Activated CD8-positive, alpha-beta memory T cell treated with anti-CD3 and anti-CD28 coated beads for 1 hour (primary cell): ENCODE measurements at regions not wholly inside any gene's neighbourhood (a gene's known extent, or its start where the extent isn't known, plus 50 kb on each side); places are given as distances from the start of the nearest gene placed in this dataset.
"Not testable (repeated sequence)": the region's sequence is repeated elsewhere in the genome, so short reads cannot be mapped to it uniquely, and the experiment has no call there.

Source experiments
- DNase-seq, 2 donors: peaks; one replicate each; pipeline ENCODE4 v3.0.0-alpha.2; 2020; ENCODE audit warnings: low read depth in 1 of 2; ENCODE audit errors: extremely low read depth in 1 of 2

DNA sequence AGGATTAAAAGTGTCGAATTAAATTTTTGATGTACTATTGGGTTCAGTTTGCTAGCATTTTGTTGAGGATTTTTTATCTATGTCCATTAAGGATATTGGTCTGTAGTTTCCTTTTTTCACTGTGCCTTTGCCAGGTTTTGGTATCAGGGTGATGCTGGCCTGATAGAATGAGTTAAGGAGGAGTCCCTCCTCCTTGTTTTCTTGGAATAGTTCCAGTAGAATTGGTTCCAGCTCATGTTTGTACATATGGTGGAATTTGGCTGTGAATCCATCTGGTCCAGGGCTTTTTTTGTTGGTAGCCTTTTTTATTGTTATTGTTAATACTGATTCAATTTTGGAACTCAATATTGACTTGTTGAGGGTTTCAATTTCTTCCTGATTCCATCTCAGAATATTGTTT is 141.8 kb downstream of the SIM1 start:
- DNase-seq: no peak

DNA sequence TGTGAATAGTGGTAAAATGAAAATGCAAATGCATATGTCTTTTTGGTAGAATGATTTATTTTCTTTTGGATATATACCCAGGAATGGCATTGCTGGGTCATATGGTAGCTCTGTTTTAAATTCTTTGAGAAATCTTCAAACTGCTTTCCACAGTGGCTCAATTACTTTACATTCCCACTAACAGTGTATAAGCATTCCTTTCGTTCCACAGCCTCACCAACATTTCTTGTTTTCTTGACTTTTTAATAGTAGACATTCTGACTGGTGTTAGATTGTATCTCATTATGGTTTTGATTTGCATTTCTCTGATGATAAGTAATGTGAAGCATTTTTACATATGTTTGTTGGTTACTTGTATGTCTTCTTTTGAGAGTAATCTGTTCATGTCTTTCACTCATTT is 144.0 kb downstream of the SIM1 start:
- DNase-seq: no peak

DNA sequence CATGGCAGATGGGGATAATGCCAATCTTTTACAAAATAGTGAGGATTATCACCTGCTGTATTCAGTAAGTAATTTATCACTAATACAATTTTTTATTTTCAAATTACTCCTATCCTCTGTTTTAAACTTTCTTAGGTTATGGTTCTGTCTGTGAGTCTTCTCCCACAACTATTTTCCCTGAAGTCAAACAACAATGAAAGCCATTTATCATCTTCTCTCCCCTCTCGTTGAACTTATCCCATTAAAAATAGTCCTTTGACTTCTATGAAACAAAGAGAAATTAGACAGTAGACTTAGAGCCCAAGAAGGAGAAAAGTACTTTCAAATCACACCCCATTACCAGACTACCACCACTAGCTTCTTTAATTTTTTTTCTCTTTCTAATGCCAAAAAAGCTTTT is 147.7 kb downstream of the SIM1 start:
- no peak for DNase-seq

DNA sequence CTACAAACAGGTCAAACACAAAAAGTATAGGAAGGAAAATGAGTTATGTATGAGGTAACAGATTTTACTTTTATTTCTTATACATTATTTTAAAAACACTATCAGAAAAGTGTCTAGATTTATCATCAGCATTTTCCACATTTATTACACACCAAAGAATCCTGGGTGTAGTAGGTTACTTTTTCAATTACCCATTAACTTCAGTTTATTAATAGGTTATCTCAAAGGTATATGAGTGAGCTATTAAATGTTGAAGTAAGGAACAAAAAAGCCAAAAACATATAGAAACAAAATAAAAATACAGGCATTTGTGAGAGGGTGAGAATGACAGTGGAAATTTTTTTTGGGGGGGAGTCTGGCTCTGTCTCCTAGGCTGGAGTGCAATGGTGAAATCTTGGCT is 150.5 kb downstream of the SIM1 start:
- DNase-seq: no peak

DNA sequence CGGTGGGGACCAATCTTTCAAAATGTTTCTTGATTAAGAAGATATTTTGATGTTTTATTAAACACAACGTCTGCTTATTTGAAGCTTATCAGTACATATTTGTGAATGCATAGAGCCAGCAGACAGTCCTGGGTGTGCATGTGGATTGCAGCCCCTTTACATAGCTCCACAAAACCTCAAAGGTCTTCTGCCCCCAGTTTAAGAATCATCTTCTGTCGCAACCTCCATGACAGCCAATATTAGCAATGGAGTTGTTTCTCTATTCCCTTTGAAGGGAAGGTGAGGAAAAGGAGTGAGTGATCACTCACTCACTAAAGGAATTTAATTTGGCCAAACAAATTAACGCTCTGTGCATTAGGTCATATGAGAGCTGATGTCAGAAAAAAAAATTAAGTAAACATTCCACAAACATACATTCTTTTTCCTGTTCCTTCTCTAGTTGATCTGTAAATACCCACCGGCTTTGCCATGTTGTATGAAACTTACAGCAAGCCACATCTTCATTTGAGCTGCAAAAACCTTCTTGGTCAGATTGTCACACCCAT is 152.9 kb downstream of the SIM1 start:
- DNase-seq: no peak

DNA sequence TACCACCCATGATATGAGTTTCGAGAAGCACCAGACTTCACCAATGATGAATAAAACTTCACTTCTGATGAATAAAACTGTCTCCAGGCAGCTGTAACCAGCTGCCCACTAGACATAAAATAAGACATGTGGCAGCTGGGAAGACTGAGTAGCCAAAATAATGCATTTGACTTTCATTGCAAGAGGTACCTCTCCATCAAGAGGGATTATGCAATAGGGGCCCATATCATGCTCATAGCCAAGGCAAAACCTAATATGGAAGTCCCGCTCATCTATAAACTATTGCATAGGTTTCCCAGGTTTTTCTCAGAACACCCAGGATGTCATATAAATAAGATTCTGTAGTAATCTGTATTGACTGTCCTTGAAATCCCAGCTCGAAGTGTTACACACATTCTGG is 155.5 kb downstream of the SIM1 start:
- no peak for DNase-seq

DNA sequence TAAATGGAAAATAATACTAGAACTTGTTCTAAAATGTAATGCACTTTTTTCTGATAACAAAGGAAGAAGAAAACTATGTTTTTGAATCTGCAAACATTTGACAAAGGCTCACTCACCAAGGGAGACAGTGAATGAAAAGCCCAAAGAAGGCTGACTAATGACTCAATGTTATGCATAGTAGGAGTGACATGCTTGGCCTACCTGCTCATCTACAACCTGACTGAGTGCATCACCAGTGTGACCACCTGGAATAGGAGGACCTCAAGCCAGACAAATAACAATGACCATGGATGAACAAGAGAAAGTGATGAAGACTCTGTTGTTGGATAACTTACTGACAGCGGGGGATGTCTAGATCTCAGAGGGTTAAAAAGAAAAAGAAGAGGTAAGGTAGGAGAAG is 157.2 kb downstream of the SIM1 start:
- no peak for DNase-seq

DNA sequence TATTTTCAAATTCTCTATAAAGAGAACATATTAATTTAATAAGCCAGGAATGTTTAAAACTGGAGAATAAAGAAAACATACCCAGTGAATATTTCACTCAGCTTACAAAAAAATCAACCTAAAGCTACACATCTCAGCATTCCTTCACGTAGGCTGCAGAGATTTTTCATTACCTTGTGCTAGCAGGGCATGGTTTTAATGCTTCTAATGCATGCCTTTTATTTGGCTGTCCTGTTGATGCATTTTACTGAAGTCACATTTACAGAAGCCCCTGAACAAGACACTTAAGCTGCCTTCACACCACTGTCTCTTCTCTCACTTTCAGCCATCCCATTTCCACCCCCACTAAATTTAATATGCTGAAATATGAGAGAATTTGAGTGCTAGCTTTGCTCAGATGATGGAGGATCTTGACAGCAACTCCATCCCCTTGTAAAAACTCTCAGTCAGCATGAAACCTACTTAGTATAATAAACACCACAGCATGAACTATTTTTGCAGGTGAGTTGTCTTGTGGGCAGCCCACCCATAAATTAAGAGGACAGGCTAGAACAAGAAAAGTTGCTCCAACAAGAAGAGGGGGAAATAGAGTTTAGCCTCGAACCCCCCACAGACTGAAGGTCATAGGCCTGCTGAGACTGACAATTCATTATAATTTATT is 159.4 kb downstream of the SIM1 start:
- DNase-seq: no peak

DNA sequence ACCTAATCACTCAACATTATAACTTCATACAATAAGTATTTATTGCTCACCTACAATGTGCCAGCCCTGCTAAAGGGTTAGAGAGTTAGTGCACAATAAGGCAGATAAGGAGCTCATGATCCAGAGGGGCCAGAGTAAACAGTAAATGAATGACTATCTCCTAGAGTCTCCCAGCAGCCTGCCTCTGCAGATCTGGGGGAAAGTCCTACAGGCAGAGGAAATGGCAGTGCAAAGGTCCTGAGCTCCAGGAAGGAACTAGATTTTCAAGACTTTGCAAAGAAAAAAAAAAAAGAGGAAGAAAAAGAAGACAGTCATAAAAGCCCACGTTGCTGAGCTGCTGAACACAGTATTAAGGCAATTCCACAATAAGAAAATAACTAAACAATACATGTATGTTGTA is 160.1 kb downstream of the SIM1 start:
- DNase-seq: no peak

DNA sequence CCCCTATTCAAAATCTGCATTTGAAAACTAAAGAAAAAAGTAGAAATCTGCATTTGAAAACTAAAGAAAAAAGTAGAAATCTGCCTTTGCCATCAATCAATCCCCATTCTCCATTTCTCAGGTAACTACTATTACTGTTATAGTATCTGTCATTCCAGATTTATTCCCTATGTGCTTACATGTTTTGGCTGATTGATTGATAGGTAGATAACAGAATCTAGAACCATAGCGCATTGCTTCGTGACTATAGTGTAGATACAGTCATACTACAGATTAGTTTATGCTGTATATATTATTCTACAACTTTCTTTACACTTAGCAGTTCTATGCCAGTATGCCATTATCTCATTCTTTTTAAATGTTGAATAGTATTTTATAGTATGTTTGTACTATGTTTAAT is 163.0 kb downstream of the SIM1 start:
- no peak for DNase-seq

DNA sequence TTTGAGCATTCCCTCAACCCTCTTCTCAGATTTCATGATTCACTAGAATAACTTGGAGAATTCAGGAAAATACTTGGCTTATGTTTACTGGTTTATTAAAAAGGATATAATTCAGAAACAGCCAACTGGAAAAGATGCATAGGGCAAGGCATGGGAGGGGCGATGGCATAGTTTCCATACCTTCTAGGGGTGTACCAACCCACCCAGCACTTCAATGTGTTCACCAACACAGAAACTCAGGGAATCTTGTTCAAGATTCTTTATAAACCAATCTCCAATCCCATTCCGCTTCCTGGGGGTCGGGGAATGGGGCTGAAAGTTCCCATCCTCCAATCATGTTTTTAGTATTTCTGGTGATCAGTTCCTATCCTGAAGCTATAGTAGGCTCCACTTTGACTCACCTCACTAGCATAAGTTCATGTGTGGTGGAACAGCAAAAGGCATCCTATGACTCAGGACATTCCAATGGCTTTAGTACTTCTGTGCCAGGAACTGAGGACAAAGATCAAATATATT is 164.4 kb downstream of the SIM1 start:
- no peak for DNase-seq

DNA sequence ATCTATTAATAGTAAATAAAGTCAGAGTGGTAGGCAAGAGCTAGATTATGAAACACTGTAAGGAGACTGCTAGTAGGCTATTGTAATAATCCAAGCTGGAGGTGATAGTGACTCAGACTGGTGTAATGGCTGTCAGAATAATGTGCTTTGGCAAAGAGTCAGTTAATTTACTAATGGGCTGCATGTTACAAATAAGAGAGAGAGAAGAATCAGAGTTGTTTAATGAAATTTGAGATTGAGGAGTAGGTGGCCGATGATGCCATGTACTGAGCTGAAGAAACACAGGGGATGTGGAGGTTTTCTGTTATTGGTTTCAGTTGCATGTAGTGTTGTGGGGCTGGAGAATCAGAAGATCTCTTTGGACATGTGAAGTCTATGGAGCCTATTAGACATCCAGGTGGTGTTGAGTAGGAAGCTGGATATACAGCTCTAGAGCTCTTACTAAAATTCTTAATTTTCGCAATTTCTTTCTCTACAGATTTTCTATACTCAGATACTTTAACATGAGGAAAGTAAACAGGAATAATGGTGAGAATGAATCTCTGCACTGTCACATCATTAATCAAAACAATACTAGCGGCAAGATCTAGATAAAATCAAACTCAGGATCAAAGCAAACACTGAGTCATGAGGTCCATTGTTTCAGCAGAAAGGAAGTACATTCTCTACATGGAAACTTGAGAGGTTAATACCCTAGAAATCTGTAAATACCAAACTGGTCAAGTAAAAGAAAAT is 167.7 kb downstream of the SIM1 start:
- no peak for DNase-seq

DNA sequence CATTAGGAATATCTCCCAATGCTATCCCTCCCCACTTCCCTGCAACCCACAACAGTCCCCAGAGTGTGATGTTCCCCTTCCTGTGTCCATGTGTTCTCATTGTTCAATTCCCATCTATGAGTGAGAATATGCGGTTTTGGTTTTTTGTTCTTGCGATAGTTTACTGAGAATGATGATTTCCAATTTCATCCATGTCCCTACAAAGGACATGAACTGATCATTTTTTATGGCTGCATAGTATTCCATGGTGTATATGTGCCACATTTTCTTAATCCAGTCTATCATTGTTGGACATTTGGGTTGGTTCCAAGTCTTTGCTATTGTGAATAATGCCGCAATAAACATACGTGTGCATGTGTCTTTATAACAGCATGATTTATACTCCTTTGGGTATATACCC is 169.5 kb downstream of the SIM1 start:
- DNase-seq: not testable (repeated sequence)

DNA sequence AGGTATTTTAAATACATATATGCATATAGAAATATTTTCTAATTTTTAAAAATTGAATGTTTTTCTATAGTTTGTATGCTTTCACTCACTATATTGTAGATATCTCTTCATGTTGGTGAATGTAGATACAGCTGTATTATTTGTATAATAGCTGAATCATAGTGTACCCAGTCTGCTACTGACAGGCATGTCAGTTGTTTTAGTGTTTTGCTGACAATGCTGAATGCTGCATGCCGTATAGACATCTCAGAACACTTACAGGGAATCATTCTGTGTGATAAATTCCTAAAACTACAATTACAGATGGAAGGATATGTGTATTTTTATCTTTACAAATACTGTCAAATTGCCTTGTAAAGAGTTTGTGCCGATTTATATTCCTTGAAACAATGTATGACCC is 175.4 kb downstream of the SIM1 start:
- DNase-seq: no peak

DNA sequence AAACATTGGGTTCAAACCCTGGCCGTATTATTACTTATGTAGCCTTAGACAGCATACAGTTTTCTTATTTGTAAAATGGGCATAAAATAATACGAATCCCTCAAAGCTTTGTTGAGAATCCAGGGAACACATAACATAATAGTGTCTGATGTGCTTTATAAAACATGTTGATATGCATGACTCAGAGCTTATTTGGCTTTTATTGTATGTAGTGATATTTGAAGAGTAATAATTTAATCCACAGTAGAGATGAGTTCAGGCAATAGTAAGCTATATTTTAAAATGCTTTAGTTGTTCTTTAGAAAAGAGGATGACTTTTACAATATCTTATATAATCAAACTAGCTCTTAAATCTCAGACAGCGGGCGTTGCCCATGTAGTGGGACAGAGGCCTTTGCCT is 176.4 kb downstream of the SIM1 start:
- no peak for DNase-seq

DNA sequence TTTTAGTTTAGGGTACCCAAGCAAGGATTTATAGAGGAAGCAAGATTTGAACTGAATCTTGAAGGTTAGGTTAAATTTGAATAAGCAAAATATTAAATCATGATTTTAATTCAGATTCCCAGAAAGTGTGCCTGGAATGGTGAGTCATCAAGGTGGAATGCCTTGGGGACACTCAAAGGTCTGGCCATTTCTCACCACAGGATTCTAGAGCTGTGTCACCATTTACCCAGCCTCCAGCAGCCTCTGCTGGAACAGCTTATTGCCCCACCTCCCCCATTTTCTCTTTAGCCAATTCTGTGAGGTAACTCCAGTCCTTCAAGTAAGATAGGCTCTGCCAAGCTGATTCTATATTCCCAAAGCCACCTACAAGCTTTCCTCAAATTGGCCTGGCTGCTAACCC is 181.4 kb downstream of the SIM1 start:
- no peak for DNase-seq

DNA sequence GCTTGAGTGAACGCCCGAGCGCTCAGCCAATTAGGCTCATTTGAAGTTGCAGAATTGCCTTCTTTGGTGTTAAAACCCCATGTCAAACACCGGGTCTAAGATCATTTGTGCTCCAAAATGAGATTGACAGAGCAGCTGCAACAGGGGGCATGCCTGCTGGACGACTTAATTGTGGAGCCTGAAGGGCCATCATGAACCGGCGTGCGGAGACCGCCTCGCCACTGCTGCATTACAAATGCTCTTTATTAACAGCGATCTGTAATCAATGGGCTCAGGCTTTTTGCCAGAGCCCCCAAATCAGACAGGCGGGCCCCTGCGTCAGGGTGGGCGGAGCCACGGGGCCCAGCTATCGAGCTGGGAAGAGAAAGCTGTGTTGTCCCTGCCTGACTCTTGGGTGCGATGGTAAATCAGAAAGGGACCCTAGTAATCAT is 183.2 kb downstream of the SIM1 start:
- DNase-seq: no peak

DNA sequence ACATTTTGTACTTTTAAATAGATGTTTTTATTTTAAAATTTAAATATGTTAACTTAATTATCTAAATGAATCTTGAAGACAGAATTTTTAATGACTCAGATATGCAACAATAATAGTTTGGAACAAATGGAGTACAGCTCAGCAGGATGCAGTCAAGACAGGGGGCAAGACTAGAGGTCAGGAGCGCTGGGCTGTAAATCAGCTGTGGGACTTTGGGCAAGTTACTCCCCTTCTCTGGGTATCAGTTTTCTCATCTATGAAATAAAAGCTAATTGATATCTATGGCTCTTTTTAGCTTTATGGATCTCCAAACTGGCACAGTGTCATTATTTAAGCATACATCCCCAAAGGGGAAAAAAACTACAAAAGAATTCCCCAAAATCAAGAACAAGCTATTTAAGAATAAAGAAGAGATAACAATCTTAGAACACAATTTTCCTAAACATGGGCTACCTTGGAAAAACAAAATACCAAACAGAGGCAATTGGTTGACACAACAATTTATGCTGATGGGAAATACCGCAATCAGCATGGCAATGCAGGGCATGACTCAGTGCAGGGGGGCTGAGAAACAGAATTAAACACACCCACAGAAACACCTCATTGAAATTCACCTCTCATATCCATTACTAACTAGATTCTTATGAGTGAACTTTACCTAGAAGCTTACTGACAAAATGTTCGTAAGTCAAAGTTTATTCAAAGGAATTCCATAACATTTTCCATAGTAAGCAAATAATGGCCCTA is 188.2 kb downstream of the SIM1 start:
- DNase-seq: no peak

DNA sequence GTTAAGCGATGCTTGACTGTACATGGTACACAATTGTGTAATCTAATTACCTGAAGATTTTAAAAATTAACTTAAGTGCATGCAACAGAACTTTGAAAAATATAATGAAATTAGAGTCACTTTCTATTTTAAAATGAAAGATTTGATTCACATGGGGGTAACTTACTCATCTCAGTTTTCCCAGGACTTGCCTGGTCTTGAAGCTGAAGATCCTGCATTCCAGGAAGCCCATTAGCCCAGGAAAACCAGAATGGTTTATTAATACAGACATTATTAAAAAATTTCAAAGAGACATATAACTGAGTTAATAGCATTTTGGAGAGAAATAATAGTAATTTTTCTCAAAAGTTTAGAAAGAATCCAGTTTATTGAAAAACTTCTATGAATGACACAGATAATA is 190.6 kb downstream of the SIM1 start:
- DNase-seq: no peak

DNA sequence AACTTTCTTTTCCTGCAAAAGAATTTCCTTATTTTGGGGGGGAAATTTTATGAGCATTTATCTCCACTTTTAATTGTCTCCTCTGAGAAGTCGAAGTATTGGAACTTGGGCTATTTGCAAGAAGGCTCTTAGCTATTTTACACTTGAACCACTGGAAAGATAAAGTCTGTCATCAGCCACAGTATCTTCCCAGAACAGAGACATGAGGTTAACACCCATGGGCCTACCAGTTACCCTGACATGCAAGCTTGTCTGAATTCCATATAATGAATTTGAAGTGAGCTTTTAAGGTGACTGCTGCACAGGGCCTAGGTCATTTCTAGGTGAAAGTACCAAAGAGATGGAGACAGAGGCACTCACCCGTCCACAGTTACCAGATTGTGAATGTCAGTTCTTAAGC is 193.1 kb downstream of the SIM1 start:
- DNase-seq: no peak

DNA sequence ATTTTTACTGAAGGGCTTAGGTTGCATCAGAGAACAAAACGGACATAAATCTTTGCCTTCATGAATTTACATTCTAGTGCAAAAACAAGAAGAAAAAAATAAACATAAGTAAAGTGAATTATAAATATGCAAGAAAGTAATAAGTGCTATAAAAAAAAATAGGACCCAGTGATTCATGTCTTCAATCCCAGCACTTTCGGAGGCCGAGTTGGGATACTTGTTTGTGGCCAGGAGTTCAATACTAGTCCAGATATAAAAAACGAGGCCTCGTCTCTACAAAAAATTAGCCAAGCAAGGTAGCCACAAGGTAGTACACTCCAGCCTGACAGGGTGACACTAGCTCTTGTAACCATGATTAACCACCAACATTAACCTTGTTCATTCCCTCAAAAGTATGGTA is 193.5 kb downstream of the SIM1 start:
- no peak for DNase-seq

DNA sequence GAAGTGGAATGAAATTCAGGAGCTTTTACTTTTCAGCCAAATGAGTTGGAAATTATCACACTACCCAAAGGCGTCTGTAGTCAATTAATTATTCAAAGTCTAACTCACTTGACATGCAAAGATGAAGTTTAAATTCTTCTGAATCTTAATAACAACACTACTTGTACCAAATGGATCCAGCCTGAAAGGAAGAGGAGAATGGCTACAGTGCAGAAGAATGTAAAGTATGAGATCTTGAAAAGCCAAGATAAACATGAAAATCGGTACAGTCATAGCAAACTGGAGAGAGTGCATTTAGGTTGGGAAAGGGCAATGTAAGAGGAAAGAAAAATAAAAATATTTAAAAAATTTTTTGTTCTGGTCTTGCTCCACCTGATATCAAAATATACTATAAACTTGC is 195.5 kb downstream of the SIM1 start:
- no peak for DNase-seq
